Superior temporal gyrus (tissue), 1 donor: ENCODE measurements at regions not wholly inside any gene's neighbourhood (a gene's known extent, or its start where the extent isn't known, plus 50 kb on each side); places are given as distances from the start of the nearest gene placed in this dataset.
A peak's percentile ranks its signal among the peaks of the same experiment; 100 is the strongest.

ENCODE experiments used
- DNase-seq: peaks from one replicate; pipeline ENCODE4 v3.0.0-alpha.2; 2016; ENCODE audit errors: extremely low spot score

- DNase-seq, result no peak
Observed at GRCh38 chr2:128868686-128869551, 550.3 kb upstream of the HS6ST1 start.

GRCh38 chr2:128874608-128875007 is 555.9 kb upstream of the HS6ST1 start:
- no peak for DNase-seq

- no peak for DNase-seq
Observed at GRCh38 chr2:128876986-128877983, 558.6 kb upstream of the HS6ST1 start.

DNA sequence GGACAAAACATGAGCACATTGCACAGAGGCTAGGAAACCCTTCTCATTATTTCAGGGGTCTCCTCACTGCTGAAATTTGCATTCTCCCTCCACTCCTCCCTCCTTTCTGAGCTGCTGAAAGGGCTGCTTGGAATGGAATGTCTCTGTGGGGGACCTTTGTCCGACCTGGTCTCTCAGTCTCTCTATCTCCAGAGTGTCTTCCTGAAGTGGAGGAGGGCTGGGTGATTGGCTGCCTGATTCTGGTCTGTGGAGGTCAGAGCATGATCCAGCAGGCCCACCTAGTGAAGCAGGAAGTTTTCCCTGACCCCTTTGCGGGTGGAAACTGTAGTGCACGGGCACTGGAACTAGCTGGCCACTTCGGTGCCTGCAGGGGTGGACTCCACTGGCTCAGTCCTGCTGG is 560.5 kb upstream of the HS6ST1 start:
- no peak for DNase-seq

GRCh38 chr2:128894896-128895295 is 576.2 kb upstream of the HS6ST1 start:
- no peak for DNase-seq

DNA sequence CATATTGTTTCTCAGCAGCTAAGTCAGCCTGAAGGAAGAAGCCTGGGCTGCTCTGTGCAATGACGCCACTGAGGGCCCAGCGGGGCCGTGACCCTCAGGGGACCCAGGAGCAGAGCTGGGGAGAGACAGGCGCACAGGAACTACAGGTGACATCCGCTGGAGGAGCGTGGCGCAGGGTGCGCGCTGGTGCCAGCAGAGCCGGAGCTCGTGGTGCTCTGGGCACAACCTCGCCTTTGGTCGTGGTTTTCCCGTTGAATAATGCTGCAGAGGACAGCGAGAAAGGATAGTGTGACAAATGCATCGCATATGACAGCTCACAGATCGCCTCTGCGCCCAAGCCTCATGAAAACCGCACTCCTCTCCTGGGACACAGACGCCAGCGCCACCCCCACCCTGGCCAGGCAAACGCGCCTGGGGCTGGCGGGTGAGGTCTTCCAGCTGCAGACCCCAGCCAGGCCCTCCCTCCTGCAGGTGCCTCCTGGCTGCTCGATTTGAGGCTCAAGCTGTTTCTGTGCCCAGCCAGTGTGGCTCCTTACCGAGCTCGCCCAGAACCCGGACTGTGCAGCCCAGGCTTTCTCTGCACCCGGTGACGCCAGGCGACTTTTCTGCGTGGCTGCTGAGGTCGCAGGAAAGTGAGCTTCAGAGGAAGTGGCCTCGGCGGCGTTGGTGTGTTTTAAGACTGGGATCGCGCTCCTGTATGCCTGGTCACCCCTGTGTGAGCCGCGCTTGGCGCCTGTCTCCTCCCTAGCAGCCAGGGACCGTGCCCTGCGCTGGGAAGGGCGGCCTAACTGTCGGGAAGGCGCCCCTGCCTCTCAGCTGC is 583.1 kb upstream of the HS6ST1 start:
- no peak for DNase-seq

GRCh38 chr2:128903637-128904036 is 585.0 kb upstream of the HS6ST1 start:
- no peak for DNase-seq

GRCh38 chr2:128911276-128911675 is 592.6 kb upstream of the HS6ST1 start:
- DNase-seq, result no peak

GRCh38 chr2:128914320-128914719 is 595.7 kb upstream of the HS6ST1 start:
- DNase-seq, result no peak

- DNase-seq, result no peak
Observed at GRCh38 chr2:128921751-128922150, 603.1 kb upstream of the HS6ST1 start.

DNA sequence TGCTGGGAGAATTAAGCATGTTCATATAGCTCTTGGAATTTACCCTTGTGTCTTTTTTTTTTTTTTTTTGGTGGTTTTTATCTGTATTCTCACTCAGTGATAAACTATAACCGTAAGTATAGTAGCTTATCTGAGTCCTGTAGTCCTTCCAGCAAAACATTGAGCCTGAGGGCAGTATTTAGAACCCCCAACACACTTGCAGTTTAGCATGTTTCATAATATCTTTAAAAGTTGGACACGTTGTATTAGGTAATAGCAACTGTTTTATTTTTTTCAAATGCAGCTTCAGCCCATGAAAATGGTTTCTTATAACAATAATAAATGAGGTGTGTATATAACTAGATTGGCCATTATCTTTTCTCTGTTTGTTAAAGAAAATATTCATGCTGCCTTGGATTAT is 603.5 kb upstream of the HS6ST1 start:
- no peak for DNase-seq

GRCh38 chr2:128925631-128926030 is 607.0 kb upstream of the HS6ST1 start:
- DNase-seq, result no peak

DNA sequence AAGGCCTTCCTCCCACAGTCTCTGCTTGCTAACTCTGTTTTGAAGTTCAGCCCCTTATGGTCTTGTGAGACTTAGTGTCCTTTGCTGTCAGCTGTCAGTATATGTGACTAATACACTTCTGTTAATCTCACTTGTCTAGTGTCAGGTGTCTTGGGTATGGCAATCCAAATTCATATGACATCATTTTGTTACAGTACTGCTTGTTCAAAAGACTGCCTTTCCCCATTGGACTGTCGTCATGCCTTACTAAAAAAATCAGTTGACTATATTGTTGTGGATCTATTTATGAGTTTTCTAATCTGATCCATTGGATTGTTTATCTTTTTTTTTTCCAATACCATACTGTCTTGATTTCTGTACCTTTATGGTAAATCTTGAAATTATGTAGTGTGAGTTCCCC is 611.4 kb upstream of the HS6ST1 start:
- DNase-seq, result no peak

GRCh38 chr2:128940378-128940777 is 621.7 kb upstream of the HS6ST1 start:
- DNase-seq, result no peak

DNA sequence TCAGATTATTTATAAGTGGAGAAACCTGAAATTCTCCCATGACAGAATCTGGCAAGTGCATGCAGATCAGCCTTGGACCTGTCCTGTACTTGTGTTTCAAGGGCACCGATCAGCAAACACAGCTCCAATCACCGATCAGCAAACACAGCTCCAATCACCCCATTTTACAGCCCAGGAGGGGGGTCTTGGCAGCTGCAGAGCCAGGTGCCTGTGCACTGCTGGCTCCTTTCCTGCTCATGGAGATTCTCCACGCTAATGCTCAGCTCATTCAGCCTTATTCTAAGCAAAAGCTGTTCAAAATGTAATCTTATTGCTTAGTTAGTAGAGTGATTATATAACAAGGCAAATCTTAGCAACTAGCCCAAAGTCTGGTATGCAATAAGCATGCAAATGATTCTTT is 623.1 kb upstream of the HS6ST1 start:
- DNase-seq, result peak; percentile 60

GRCh38 chr2:128949360-128949759 is 630.7 kb upstream of the HS6ST1 start:
- no peak for DNase-seq

DNA sequence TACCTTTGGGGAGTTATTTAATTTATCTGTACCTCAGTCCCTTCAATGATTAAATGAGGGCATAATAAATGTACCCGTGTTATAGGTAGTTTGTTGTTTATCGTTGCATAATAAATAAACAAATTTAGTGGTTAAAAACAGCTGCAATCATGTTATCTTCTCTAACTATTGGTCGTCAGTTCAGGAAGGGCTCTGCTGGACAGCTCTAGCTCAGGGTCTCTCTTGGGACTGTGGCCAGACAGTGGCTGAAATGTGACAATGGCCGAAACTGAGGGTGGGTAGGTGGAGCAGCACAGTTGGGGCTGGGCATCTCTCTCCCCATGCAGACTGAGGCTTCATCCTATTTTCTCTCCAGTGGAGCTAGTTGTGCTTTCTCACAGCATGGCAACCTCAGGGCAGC is 632.1 kb upstream of the HS6ST1 start:
- no peak for DNase-seq

DNA sequence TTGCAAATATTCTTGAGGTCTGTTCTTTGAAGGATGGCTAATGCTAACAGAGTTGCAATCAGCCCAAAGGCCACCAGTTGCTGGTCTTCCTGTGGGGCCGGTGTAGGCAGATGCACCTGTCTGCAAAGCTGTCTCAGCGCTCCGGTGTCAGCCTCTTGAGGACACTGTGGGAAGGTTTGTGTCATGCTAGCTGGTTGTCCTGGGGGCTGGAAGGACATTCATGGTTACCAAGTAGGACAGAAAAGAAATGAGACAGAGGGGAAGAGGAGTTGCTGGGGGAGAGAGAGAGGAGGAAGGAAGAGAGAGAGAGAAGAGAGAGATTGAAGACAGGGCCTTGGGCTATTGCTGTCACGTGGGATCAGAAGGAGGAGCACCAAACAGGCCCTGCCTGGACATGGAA is 639.6 kb upstream of the HS6ST1 start:
- no peak for DNase-seq

DNA sequence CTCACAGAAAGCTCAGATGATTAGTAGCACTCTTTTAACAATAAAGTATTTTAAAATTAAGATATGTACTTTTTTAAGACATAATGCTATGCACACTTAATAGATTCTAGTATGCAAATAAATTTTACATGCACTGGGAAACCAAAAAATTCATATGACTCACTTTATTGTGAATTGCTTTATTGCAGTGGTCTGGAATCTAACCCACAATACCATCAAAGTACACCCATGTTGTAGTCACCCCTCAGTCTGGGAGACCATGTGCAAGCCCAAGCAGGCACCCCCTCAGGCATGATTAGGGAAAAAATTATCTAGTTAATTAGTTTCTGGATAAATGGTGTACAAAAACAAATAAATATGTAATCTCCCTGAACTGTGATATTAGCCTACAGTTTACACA is 649.0 kb upstream of the HS6ST1 start:
- DNase-seq, result no peak

- DNase-seq, result no peak
Observed at GRCh38 chr2:128969374-128969773, 650.7 kb upstream of the HS6ST1 start.

DNA sequence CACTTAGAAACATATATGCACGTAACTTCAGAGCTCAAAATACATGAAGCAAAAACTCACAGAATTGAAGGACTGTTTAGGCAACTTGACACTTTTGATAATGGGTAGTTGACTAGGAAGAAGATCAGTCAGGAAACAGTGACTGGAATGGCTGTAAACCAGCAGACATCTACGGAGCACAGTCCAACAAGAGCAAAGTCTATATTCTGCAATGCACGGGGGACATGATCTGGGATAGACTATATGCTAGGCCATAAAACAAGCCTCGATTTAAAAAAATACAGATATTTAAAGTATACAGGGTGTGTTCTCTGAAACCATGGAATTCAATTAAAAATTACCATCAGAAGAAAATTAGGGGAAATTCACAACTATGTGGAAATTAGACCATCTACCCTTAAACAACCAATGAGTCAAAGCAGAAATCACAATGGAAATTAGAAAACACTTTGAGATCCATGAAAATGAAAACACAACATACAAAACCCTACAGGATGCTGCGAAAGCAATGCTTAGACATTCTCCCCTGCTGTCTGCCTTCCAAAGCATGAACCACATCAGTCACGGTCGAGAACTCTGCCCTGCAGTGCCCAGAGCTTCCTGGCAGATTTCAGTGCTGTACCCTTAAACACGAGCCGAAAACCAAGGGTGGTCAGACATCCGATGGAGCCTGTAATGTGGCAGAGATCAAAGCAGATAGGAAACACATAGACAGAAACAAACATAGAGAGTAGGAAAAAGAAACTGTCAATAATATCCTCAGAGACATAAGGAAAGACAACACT is 651.9 kb upstream of the HS6ST1 start:
- DNase-seq, result no peak
